ENCODE measurements at regions not wholly inside any gene's neighbourhood (a gene's known extent, or its start where the extent isn't known, plus 50 kb on each side); places are given as distances from the start of the nearest gene placed in this dataset.

DNA sequence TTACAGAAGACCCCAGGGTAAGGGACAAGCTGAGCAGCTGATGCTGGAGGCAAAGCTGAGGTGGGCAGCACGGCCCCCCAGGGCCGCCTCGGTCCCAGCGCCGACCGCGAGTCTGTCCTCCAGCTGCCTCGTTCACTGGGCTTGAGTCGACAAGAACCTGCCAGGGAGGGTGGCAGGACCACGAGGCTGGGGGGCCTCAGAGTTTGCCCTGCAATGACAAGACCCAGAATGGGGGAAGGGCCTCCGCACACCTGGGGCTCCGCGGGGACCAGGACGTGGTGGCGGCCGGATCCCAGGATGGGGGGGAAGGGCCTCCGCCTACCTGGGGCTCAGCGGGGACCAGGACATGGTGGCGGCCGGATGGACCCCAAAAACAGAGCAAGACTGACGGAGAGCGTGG is 53.9 kb upstream of the COL18A1 start (continued):
- TF ChIP-seq PATZ1 (CRISPR knock-in tag; IDR thresholded peaks at IDR 0.05; ENCODE audit: borderline replicate concordance) = no peak
- no peak for TF ChIP-seq GLIS3 (CRISPR knock-in tag; IDR thresholded peaks at IDR 0.05)
- TF ChIP-seq, protein P1, sequence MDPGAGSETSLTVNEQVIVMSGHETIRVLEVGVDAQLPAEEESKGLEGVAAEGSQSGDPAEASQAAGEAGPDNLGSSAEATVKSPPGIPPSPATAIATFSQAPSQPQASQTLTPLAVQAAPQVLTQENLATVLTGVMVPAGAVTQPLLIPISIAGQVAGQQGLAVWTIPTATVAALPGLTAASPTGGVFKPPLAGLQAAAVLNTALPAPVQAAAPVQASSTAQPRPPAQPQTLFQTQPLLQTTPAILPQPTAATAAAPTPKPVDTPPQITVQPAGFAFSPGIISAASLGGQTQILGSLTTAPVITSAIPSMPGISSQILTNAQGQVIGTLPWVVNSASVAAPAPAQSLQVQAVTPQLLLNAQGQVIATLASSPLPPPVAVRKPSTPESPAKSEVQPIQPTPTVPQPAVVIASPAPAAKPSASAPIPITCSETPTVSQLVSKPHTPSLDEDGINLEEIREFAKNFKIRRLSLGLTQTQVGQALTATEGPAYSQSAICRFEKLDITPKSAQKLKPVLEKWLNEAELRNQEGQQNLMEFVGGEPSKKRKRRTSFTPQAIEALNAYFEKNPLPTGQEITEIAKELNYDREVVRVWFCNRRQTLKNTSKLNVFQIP (CRISPR knock-in tag; IDR thresholded peaks at IDR 0.05; ENCODE audit: borderline replicate concordance, low read depth) = no peak
- no peak for TF ChIP-seq RARB (CRISPR knock-in tag; IDR thresholded peaks at IDR 0.05)
- no peak for TF ChIP-seq SNAI2 (CRISPR knock-in tag; IDR thresholded peaks at IDR 0.05)
- TF ChIP-seq PPARA (CRISPR knock-in tag; IDR thresholded peaks at IDR 0.05; ENCODE audit: borderline replicate concordance) = no peak
- TF ChIP-seq ZNF70 (CRISPR knock-in tag; IDR thresholded peaks at IDR 0.05) = no peak
- no peak for TF ChIP-seq TOX (CRISPR knock-in tag; IDR thresholded peaks at IDR 0.05; ENCODE audit: borderline replicate concordance)
- TF ChIP-seq CSDC2 (CRISPR knock-in tag; IDR thresholded peaks at IDR 0.05) = no peak
- no peak for TF ChIP-seq ZFP3 (CRISPR knock-in tag; IDR thresholded peaks at IDR 0.05)
- TF ChIP-seq ZNF8 (CRISPR knock-in tag; IDR thresholded peaks at IDR 0.05) = no peak

GRCh38 chr21:45351526-45352275 is 53.3 kb upstream of the COL18A1 start:
- ATAC-seq = no peak

GRCh38 chr21:45352621-45353139 is 52.3 kb upstream of the COL18A1 start:
- no peak for ATAC-seq
- TF ChIP-seq ZFP30 (CRISPR knock-in tag; IDR thresholded peaks at IDR 0.05) = no peak
- TF ChIP-seq ZC3H10 (CRISPR knock-in tag; IDR thresholded peaks at IDR 0.05) = no peak
- TF ChIP-seq ZNF565 (CRISPR knock-in tag; conservative IDR thresholded peaks at IDR 0.05; ENCODE audit: low read depth) = no peak
- TF ChIP-seq TCF4 (CRISPR knock-in tag; IDR thresholded peaks at IDR 0.05; ENCODE audit: borderline replicate concordance) = no peak
- TF ChIP-seq CSDC2 (CRISPR knock-in tag; IDR thresholded peaks at IDR 0.05) = no peak

More at GRCh38 chr21:45351526-45352275, 53.3 kb upstream of the COL18A1 start:
- no peak for TF ChIP-seq ARNTL (CRISPR knock-in tag; IDR thresholded peaks at IDR 0.05; ENCODE audit: borderline replicate concordance, low read depth)
- TF ChIP-seq TSHZ2 (CRISPR knock-in tag; IDR thresholded peaks at IDR 0.05) = no peak

GRCh38 chr21:45353200-45353599 is 51.8 kb upstream of the COL18A1 start:
- TF ChIP-seq PPARA (CRISPR knock-in tag; IDR thresholded peaks at IDR 0.05; ENCODE audit: borderline replicate concordance) = no peak
- no peak for ATAC-seq

DNA sequence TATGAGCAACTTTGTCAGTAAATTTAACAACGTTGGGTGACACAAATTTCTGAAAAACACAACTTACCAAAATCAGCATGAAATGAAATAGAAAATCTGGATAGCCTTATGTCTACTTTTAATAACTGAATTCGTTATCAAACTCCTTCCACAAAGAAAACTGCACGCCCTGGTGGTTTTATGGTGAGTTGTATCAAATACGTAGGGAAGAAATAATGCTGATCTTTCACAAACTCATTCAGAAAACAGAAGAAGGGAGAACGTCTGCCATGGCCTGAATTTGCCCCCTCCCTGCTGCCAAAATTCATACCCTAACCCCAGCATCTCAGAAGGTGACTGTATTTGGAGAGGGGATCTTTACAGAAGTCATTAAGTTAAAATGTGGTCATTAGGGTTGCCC is 50.0 kb upstream of the COL18A1 start:
- no peak for ATAC-seq
- TF ChIP-seq PPARA (CRISPR knock-in tag; IDR thresholded peaks at IDR 0.05; ENCODE audit: borderline replicate concordance) (no peak), ZNF8 (CRISPR knock-in tag; IDR thresholded peaks at IDR 0.05) (no peak), ZFP30 (CRISPR knock-in tag; IDR thresholded peaks at IDR 0.05) (no peak), OSR1 (CRISPR knock-in tag; IDR thresholded peaks at IDR 0.05) (no peak), TSHZ2 (CRISPR knock-in tag; IDR thresholded peaks at IDR 0.05) (no peak), ESRRG (CRISPR knock-in tag; IDR thresholded peaks at IDR 0.05) (no peak), ARNTL (CRISPR knock-in tag; IDR thresholded peaks at IDR 0.05; ENCODE audit: borderline replicate concordance, low read depth) (no peak), TOX (CRISPR knock-in tag; IDR thresholded peaks at IDR 0.05; ENCODE audit: borderline replicate concordance) (no peak), ZNF70 (CRISPR knock-in tag; IDR thresholded peaks at IDR 0.05) (no peak), ZFP3 (CRISPR knock-in tag; IDR thresholded peaks at IDR 0.05) (no peak), TCF4 (CRISPR knock-in tag; IDR thresholded peaks at IDR 0.05; ENCODE audit: borderline replicate concordance) (no peak), CSDC2 (CRISPR knock-in tag; IDR thresholded peaks at IDR 0.05) (no peak), ZNF565 (CRISPR knock-in tag; conservative IDR thresholded peaks at IDR 0.05; ENCODE audit: low read depth) (no peak), ZC3H10 (CRISPR knock-in tag; IDR thresholded peaks at IDR 0.05) (no peak)
- TF ChIP-seq, protein P2, sequence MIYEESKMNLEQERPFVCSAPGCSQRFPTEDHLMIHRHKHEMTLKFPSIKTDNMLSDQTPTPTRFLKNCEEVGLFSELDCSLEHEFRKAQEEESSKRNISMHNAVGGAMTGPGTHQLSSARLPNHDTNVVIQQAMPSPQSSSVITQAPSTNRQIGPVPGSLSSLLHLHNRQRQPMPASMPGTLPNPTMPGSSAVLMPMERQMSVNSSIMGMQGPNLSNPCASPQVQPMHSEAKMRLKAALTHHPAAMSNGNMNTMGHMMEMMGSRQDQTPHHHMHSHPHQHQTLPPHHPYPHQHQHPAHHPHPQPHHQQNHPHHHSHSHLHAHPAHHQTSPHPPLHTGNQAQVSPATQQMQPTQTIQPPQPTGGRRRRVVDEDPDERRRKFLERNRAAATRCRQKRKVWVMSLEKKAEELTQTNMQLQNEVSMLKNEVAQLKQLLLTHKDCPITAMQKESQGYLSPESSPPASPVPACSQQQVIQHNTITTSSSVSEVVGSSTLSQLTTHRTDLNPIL (CRISPR knock-in tag; IDR thresholded peaks at IDR 0.05; ENCODE audit: low read depth) = no peak
- TF ChIP-seq, protein P1 (CRISPR knock-in tag; IDR thresholded peaks at IDR 0.05; ENCODE audit: borderline replicate concordance, low read depth) = no peak

All from SK-N-SH treated with all-trans-retinoic acid at 6 μM for 48 hours (cell line).